HG03432 (cell line): ENCODE measurements at regions not wholly inside any gene's neighbourhood (a gene's known extent, or its start where the extent isn't known, plus 50 kb on each side); places are given as distances from the start of the nearest gene placed in this dataset.
A peak's percentile ranks its signal among the peaks of the same experiment; 100 is the strongest.
"Not testable (repeated sequence)": the region's sequence is repeated elsewhere in the genome, so short reads cannot be mapped to it uniquely, and the experiment has no call there.

Source experiments
- ATAC-seq: cut with Tn5 transposase; IDR thresholded peaks from one replicate; pipeline ENCODE4 v1.9.1; 2021; ENCODE audit warnings: mild to moderate bottlenecking, moderate library complexity; ENCODE audit not compliant: unreplicated experiment

GRCh38 chr13:21261487-21262216 lies 85.2 kb downstream of the MRPL57 start:
- ATAC-seq = not testable (repeated sequence)

GRCh38 chr13:21263909-21264308 lies 87.5 kb downstream of the MRPL57 start:
- ATAC-seq = not testable (repeated sequence)

- not testable (repeated sequence) for ATAC-seq
These were observed 92.0 kb downstream of the MRPL57 start for GRCh38 chr13:21268485-21268884.

- ATAC-seq = not testable (repeated sequence)
These were observed 96.0 kb downstream of the MRPL57 start for GRCh38 chr13:21272439-21272838.

GRCh38 chr13:21274457-21274856 lies 98.0 kb downstream of the MRPL57 start:
- not testable (repeated sequence) for ATAC-seq

- no peak for ATAC-seq
These were observed 105.6 kb downstream of the MRPL57 start for GRCh38 chr13:21282065-21282464.

GRCh38 chr13:21287331-21287907 lies 111.0 kb downstream of the MRPL57 start:
- ATAC-seq = no peak

GRCh38 chr13:21289475-21289874 lies 113.0 kb downstream of the MRPL57 start:
- no peak for ATAC-seq

GRCh38 chr13:21290442-21291002 lies 114.1 kb downstream of the MRPL57 start:
- ATAC-seq = not testable (repeated sequence)

- no peak for ATAC-seq
These were observed 115.4 kb downstream of the MRPL57 start for GRCh38 chr13:21291840-21292239.

- ATAC-seq = peak; percentile 40
These were observed 120.5 kb downstream of the MRPL57 start for GRCh38 chr13:21296991-21297390.

GRCh38 chr13:21297447-21297846 lies 121.0 kb downstream of the MRPL57 start:
- no peak for ATAC-seq

- ATAC-seq = peak; percentile 92
These were observed 121.7 kb downstream of the MRPL57 start for GRCh38 chr13:21297914-21298831.

GRCh38 chr13:21304256-21304655 lies 127.8 kb downstream of the MRPL57 start:
- no peak for ATAC-seq

GRCh38 chr13:21306300-21307073 lies 130.0 kb downstream of the MRPL57 start:
- ATAC-seq = not testable (repeated sequence)

- not testable (repeated sequence) for ATAC-seq
These were observed 130.7 kb downstream of the MRPL57 start for GRCh38 chr13:21307158-21307557.

GRCh38 chr13:21308906-21309305 lies 132.4 kb downstream of the MRPL57 start:
- ATAC-seq = no peak

GRCh38 chr13:21309542-21310172 lies 133.2 kb downstream of the MRPL57 start:
- no peak for ATAC-seq

- no peak for ATAC-seq
These were observed 133.8 kb downstream of the MRPL57 start for GRCh38 chr13:21310220-21310619.

GRCh38 chr13:21314976-21315375 lies 138.5 kb downstream of the MRPL57 start:
- ATAC-seq = not testable (repeated sequence)
